GM12874 (cell line): ENCODE measurements at regions not wholly inside any gene's neighbourhood (a gene's known extent, or its start where the extent isn't known, plus 50 kb on each side); places are given as distances from the start of the nearest gene placed in this dataset.

Experiments
- CTCF ChIP-seq: IDR thresholded peaks from 2 replicates; pipeline ENCODE4 v1.5.1; 2011; ENCODE audit warnings: low read depth, mild to moderate bottlenecking, control low read depth, low read length, moderate library complexity; ENCODE audit not compliant: insufficient read depth

- no peak for TF ChIP-seq CTCF
These were observed 123.7 kb downstream of the COX18 start for GRCh38 chr4:72945719-72946336.

GRCh38 chr4:72942565-72942964, 127.0 kb downstream of the COX18 start:
- TF ChIP-seq CTCF: no peak

- no peak for TF ChIP-seq CTCF
These were observed 131.0 kb downstream of the COX18 start for GRCh38 chr4:72938516-72938915.

GRCh38 chr4:72935462-72935861, 134.1 kb downstream of the COX18 start:
- no peak for TF ChIP-seq CTCF

GRCh38 chr4:72933029-72933428, 136.5 kb downstream of the COX18 start:
- TF ChIP-seq CTCF: no peak

GRCh38 chr4:72931346-72931745, 138.2 kb downstream of the COX18 start:
- no peak for TF ChIP-seq CTCF

GRCh38 chr4:72924814-72925213, 144.7 kb downstream of the COX18 start:
- no peak for TF ChIP-seq CTCF
